EL (cell line): ENCODE measurements at regions not wholly inside any gene's neighbourhood (a gene's known extent, or its start where the extent isn't known, plus 50 kb on each side); places are given as distances from the start of the nearest gene placed in this dataset.
"Not testable (repeated sequence)": the region's sequence is repeated elsewhere in the genome, so short reads cannot be mapped to it uniquely, and the experiment has no call there.

Experiments
- DNase-seq: peaks from one replicate; pipeline ENCODE4 v3.0.0-alpha.2; 2016

- DNase-seq: not testable (repeated sequence)
Observed at GRCh38 chr17:30682280-30682679, 142.2 kb downstream of the CRLF3 start.

GRCh38 chr17:30680681-30681080, 143.8 kb downstream of the CRLF3 start:
- not testable (repeated sequence) for DNase-seq

GRCh38 chr17:30677550-30678249, 146.8 kb downstream of the CRLF3 start:
- no peak for DNase-seq

- DNase-seq: not testable (repeated sequence)
Observed at GRCh38 chr17:30675777-30676492, 148.6 kb downstream of the CRLF3 start.

GRCh38 chr17:30669217-30669649, 155.3 kb downstream of the CRLF3 start:
- not testable (repeated sequence) for DNase-seq

GRCh38 chr17:30668360-30669181, 155.9 kb downstream of the CRLF3 start:
- not testable (repeated sequence) for DNase-seq

- DNase-seq: peak; percentile 84
Observed at GRCh38 chr17:30667657-30668359, 156.7 kb downstream of the CRLF3 start.

GRCh38 chr17:30666838-30667656, 157.4 kb downstream of the CRLF3 start:
- DNase-seq: not testable (repeated sequence)

GRCh38 chr17:30663727-30664455, 160.6 kb downstream of the CRLF3 start:
- peak; percentile 10 for DNase-seq

- DNase-seq: not testable (repeated sequence)
Observed at GRCh38 chr17:30657148-30657547, 167.3 kb downstream of the CRLF3 start.

- not testable (repeated sequence) for DNase-seq
Observed at GRCh38 chr17:30653038-30653437, 171.5 kb downstream of the CRLF3 start.

- not testable (repeated sequence) for DNase-seq
Observed at GRCh38 chr17:30650149-30650548, 172.9 kb downstream of the GOSR1 start.

GRCh38 chr17:30648015-30648620, 170.9 kb downstream of the GOSR1 start:
- DNase-seq: not testable (repeated sequence)

- DNase-seq: peak; percentile 15
Observed at GRCh38 chr17:30645875-30646274, 168.7 kb downstream of the GOSR1 start.

- DNase-seq: not testable (repeated sequence)
Observed at GRCh38 chr17:30644713-30645112, 167.5 kb downstream of the GOSR1 start.

- DNase-seq: not testable (repeated sequence)
Observed at GRCh38 chr17:30644287-30644686, 167.1 kb downstream of the GOSR1 start.

GRCh38 chr17:30641428-30641827, 164.2 kb downstream of the GOSR1 start:
- not testable (repeated sequence) for DNase-seq

- DNase-seq: not testable (repeated sequence)
Observed at GRCh38 chr17:30639391-30639790, 162.2 kb downstream of the GOSR1 start.

GRCh38 chr17:30638968-30639367, 161.8 kb downstream of the GOSR1 start:
- not testable (repeated sequence) for DNase-seq

GRCh38 chr17:30631651-30632050, 154.4 kb downstream of the GOSR1 start:
- DNase-seq: not testable (repeated sequence)
